Ammon's horn (tissue), 1 donor: ENCODE measurements at regions not wholly inside any gene's neighbourhood (a gene's known extent, or its start where the extent isn't known, plus 50 kb on each side); places are given as distances from the start of the nearest gene placed in this dataset.
"Not testable (repeated sequence)": the region's sequence is repeated elsewhere in the genome, so short reads cannot be mapped to it uniquely, and the experiment has no call there.

Experiments
- DNase-seq: peaks from one replicate; pipeline ENCODE4 v3.0.0-alpha.2; 2016; ENCODE audit warnings: low spot score

GRCh38 chr7:73244782-73245311 is 63.8 kb downstream of the NSUN5 start:
- DNase-seq, result not testable (repeated sequence)

GRCh38 chr7:73234994-73235717 is 73.5 kb downstream of the NSUN5 start:
- not testable (repeated sequence) for DNase-seq

GRCh38 chr7:73225745-73226144 is 82.9 kb downstream of the NSUN5 start:
- not testable (repeated sequence) for DNase-seq

GRCh38 chr7:73221724-73222123 is 86.9 kb downstream of the NSUN5 start:
- DNase-seq, result not testable (repeated sequence)

GRCh38 chr7:73220766-73221370 is 87.8 kb downstream of the NSUN5 start:
- not testable (repeated sequence) for DNase-seq

- DNase-seq, result not testable (repeated sequence)
These were observed 88.3 kb downstream of the NSUN5 start for GRCh38 chr7:73220357-73220756.

- not testable (repeated sequence) for DNase-seq
These were observed 89.8 kb downstream of the NSUN5 start for GRCh38 chr7:73218802-73219201.

- DNase-seq, result not testable (repeated sequence)
These were observed 92.5 kb downstream of the NSUN5 start for GRCh38 chr7:73216046-73216675.

- DNase-seq, result not testable (repeated sequence)
These were observed 93.4 kb downstream of the NSUN5 start for GRCh38 chr7:73215232-73215631.

GRCh38 chr7:73214471-73214870 is 94.2 kb downstream of the NSUN5 start:
- not testable (repeated sequence) for DNase-seq

GRCh38 chr7:73213076-73213475 is 95.5 kb downstream of the NSUN5 start:
- not testable (repeated sequence) for DNase-seq

GRCh38 chr7:73205594-73205993 is 103.0 kb downstream of the NSUN5 start:
- not testable (repeated sequence) for DNase-seq

GRCh38 chr7:73204898-73205297 is 103.7 kb downstream of the NSUN5 start:
- not testable (repeated sequence) for DNase-seq

- not testable (repeated sequence) for DNase-seq
These were observed 105.3 kb downstream of the NSUN5 start for GRCh38 chr7:73203312-73203711.

- DNase-seq, result not testable (repeated sequence)
These were observed 107.4 kb downstream of the NSUN5 start for GRCh38 chr7:73201264-73201663.

- not testable (repeated sequence) for DNase-seq
These were observed 108.0 kb downstream of the NSUN5 start for GRCh38 chr7:73200518-73201099.

GRCh38 chr7:73193991-73194390 is 108.2 kb upstream of the SPDYE9 start:
- not testable (repeated sequence) for DNase-seq

- not testable (repeated sequence) for DNase-seq
These were observed 104.8 kb upstream of the SPDYE9 start for GRCh38 chr7:73190483-73191155.

- not testable (repeated sequence) for DNase-seq
These were observed 102.4 kb upstream of the SPDYE9 start for GRCh38 chr7:73188287-73188686.

- not testable (repeated sequence) for DNase-seq
These were observed 100.9 kb upstream of the SPDYE9 start for GRCh38 chr7:73186589-73187309.

- not testable (repeated sequence) for DNase-seq
These were observed 91.0 kb upstream of the SPDYE9 start for GRCh38 chr7:73176813-73177212.
